Fibroblast of peridontal ligament (primary cell): ENCODE measurements at regions not wholly inside any gene's neighbourhood (a gene's known extent, or its start where the extent isn't known, plus 50 kb on each side); places are given as distances from the start of the nearest gene placed in this dataset.

Source experiments
- DNase-seq: peaks from one replicate; pipeline ENCODE4 v3.0.0-alpha.2; 2010; ENCODE audit errors: extremely low read depth

DNA sequence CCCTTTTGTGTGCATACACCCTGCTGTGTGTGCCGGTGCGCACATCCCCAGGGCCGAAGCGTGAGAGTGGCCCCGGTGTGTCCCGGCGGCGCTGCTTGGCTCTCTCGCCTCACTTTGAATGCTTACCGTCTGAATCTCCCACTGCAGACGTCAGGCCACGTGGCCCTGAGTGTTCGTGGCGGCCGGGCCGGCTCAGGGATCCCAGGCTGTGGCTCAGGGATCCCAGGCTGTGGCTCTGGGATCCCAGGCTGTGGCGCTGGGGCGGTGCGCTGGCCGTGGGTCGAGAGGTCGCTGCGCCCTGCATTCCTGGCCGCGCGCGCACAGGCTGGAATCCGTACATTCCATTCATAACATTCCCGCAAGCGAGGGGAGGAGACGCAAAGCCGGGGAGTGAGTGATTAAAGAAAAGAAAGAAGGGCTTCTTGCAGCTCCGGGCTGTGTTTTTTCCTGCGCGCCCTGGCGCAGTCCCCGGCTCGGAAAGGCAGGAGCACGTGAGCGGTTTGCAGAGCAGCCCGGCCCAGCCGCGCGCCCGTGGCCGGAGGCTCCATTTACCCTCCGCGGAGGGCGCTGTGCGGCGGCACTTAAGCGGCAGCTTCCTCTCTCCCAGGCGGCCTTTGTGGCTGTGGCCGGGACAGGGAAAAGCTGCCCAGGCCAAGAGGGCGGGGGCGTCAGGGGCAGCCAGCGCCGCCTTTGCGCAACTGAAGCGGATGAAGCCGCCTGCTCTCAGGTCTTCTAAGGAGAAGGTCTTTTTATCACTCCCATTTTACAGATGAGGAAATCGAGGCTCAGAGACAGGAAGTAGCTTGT, 87.0 kb upstream of the ALDH1L1 start:
- DNase-seq: peak; percentile 86

GRCh38 chr3:126266850-126267168, 86.4 kb upstream of the ALDH1L1 start:
- DNase-seq: no peak

DNA sequence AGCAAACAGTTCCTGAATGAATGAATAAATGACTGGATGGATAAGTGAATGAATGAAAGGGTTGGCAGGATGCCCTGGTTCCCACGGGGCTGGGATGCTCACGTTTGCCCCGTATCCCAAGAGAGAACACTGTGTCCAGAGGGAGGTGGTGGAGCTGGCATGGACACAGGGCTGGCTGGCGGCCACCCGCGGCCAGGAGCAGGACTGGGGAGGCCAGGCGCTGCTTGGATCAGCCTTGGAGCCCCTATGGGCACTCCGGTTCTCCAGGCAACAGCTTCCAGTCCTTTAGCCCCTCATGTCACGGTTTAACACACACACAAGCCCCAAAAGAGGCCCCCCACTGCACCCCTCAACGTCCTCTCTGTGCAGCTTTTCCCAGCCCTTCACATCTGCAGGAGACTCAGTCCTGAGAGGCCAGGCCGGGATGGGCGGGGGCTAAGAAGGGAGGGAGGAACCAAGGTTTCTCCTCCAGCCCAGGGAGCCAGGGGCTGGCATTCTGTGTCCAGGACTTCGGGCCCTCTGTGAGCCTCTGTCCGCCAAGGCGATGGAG, 86.0 kb upstream of the ALDH1L1 start:
- DNase-seq: no peak

- no peak for DNase-seq
These were observed 84.6 kb upstream of the ALDH1L1 start for GRCh38 chr3:126264952-126265351.

- DNase-seq: no peak
These were observed 84.0 kb upstream of the ALDH1L1 start for GRCh38 chr3:126264381-126264780.

- DNase-seq: no peak
These were observed 83.6 kb upstream of the ALDH1L1 start for GRCh38 chr3:126263971-126264370.

DNA sequence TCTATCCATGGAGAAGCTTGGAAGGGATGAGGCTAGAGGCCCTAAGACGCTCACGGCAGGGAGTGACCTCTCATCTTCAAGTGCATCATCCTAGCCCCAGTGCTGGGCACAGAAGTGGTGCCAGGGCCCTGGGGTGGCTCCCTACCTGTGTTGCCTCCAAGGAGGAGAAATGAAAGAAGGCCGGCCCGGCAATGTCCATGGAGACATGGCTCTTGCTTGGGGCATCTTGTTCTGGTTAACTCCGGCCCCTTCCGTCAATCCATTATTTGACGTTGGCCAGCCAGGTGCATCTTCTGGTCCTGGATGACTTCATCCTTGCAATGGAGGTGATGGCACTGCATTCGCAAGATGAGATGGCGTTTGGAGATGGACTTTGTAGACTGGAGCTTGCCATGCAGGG, 83.2 kb upstream of the ALDH1L1 start:
- DNase-seq: no peak

- no peak for DNase-seq
These were observed 81.8 kb upstream of the ALDH1L1 start for GRCh38 chr3:126262227-126262626.

DNA sequence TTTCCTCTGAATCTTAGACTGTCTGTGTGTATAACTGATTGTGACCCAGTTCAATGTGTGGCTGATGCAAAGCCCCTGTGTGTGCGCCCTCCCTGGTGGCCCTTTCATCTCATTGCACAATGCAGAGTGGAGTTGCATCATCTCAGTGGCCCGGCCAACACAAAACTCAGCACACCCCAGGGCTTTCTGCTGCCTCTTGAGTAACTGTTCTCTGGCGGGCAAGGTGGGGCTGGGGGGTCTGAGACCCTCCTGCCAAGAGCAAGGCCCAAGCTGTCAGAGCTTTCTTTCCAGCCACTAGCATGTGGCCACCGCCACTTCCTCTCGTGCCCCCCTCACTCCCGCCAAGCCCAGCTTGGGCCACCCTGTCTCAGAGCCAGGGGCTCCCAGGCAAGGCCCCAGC, 80.7 kb upstream of the ALDH1L1 start:
- peak; percentile 63 for DNase-seq

GRCh38 chr3:126259411-126260391, 79.3 kb upstream of the ALDH1L1 start:
- DNase-seq: no peak

DNA sequence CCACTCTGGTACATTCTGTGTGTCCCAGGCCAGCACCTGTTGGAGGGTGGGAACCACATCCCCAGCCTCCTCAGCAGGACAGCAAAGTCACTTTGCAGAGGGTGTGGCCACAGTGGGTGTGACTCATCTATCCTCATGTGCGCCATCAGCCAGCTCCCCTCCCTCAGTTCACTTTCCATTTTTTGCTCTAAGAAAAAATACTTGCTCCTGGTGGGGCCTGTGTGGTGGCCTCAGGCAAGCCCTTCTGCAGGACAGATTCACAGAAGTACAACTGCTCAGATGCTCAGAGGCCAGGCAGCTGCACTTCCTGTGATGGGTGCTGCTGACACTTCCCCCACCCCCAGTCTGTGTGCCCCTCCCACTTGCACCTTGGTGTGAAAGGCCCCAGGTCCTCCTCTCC, 78.3 kb upstream of the ALDH1L1 start:
- DNase-seq: no peak

GRCh38 chr3:126257984-126258383, 77.6 kb upstream of the ALDH1L1 start:
- DNase-seq: no peak

DNA sequence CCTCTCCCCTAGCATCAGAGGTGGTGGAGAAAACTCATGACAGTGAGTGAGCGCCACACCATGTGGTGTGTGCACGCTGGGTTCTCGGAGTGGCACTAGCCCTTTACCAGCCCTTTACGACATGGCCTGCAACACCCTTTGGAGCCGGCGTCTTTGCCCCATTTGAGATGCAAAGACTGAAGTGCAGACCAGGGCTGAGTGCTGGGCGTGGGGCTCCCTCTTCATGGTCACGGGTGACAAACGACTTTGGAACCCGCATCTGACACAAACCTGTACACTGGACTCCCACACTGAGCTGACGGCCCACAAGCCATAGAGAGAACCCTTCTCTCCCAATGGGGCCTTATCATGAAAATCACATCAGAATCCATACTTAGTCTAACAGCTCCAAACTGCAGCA, 76.8 kb upstream of the ALDH1L1 start:
- no peak for DNase-seq

- no peak for DNase-seq
These were observed 75.9 kb upstream of the ALDH1L1 start for GRCh38 chr3:126256251-126256650.

DNA sequence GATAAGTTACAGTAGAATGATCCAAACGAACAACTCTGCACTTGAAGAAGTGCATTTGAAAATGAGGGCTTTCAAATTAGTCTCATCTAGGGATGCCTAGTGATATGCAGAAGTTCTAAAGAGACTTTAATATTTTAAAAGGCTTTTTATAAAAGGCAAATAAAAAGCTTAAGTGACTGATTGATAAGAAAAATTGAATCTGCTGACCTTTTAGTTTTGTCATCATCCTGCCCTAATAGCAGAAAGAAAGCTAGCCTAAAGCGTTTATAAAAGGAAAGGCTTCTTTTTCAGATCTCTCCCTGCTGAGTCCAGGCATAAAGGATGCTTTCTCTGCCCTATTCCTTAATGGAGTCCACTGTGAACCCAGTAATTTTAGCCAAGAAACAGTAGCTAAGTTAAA, 72.7 kb upstream of the ALDH1L1 start:
- no peak for DNase-seq

GRCh38 chr3:126252373-126252772, 72.0 kb upstream of the ALDH1L1 start:
- DNase-seq: no peak

DNA sequence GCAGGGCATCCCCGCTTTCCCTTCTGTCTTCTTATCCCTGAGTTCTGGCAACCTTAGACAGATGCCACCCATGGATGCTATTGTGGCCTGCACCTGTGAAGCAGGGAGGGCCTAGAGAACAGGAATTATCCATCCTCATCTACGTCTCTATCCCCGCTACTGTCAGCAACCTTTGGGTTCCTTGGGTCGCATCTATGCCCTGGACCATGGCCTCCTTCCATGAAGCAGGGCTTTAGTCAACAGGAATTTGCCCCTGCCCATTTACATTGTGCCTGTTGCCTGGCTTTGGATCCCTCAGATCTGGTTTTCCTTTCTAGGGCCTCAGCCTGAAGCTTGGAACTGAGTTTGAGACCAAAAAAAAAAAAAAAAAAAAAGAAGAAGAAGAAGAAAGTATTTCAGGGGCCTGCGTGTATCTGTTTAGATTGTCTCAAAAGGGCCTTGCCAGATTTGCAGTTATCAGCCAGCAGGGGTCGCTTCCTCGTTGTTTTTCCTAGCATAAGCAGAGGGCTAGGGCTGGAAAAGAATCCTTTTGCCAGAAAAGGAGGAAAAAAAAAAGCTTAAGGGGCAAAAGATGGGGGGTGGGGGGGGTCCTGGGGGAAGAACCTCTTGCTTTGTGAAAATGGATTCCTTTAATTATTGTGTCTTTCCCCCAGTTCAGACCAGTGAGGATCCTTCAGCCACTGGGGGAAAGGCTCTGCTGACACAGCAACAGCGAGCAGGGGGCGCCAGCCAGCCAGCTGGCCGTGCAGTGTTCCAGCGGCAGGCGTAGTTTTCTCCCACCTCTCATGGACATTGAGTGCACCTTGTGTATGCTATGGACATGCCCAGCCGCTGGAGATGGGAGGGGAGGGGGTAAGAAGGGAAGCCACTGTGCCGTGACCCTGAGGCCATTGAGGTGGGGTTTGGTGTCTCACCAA, 65.7 kb upstream of the ALDH1L1 start:
- DNase-seq: peak; percentile 80
